ENCODE measurements at regions not wholly inside any gene's neighbourhood (a gene's known extent, or its start where the extent isn't known, plus 50 kb on each side); places are given as distances from the start of the nearest gene placed in this dataset.

GRCh38 chr1:234681990-234682389, 72.0 kb upstream of the IRF2BP2 start:
- TF ChIP-seq RAD21 (IDR thresholded peaks at IDR 0.05; ENCODE audit: low read depth) (no peak), REST (IDR thresholded peaks at IDR 0.05; ENCODE audit: low read depth) (no peak), TAF1 (IDR thresholded peaks at IDR 0.05; ENCODE audit: low read depth) (no peak), NFIC (IDR thresholded peaks at IDR 0.05) (no peak), CREB1 (IDR thresholded peaks at IDR 0.05; ENCODE audit: low read depth) (no peak), ZBTB7A (IDR thresholded peaks at IDR 0.05; ENCODE audit: low read depth) (no peak)

- TF ChIP-seq RAD21 (IDR thresholded peaks at IDR 0.05; ENCODE audit: low read depth) (no peak), TAF1 (IDR thresholded peaks at IDR 0.05; ENCODE audit: low read depth) (no peak), FOXM1 (IDR thresholded peaks at IDR 0.05; ENCODE audit: borderline replicate concordance, low read depth) (no peak), TEAD4 (IDR thresholded peaks at IDR 0.05) (no peak), USF1 (IDR thresholded peaks at IDR 0.05) (no peak), ZBTB7A (IDR thresholded peaks at IDR 0.05; ENCODE audit: low read depth) (no peak), NFIC (IDR thresholded peaks at IDR 0.05) (no peak), YY1 (IDR thresholded peaks at IDR 0.05; ENCODE audit: low read depth) (no peak), CREB1 (IDR thresholded peaks at IDR 0.05; ENCODE audit: low read depth) (no peak), CEBPB (IDR thresholded peaks at IDR 0.05) (no peak), TCF12 (IDR thresholded peaks at IDR 0.05; ENCODE audit: low read depth) (no peak), REST (IDR thresholded peaks at IDR 0.05; ENCODE audit: low read depth) (no peak), MAX (IDR thresholded peaks at IDR 0.05) (no peak), EP300 (IDR thresholded peaks at IDR 0.05; ENCODE audit: borderline replicate concordance) (no peak), EGR1 (IDR thresholded peaks at IDR 0.05) (no peak)
Observed at GRCh38 chr1:234681065-234681464, 71.1 kb upstream of the IRF2BP2 start.

GRCh38 chr1:234680331-234680904, 70.4 kb upstream of the IRF2BP2 start:
- TF ChIP-seq ZBTB7A (IDR thresholded peaks at IDR 0.05; ENCODE audit: low read depth) (no peak), MAX (IDR thresholded peaks at IDR 0.05) (no peak), CEBPB (IDR thresholded peaks at IDR 0.05) (no peak), TCF12 (IDR thresholded peaks at IDR 0.05; ENCODE audit: low read depth) (no peak), USF1 (IDR thresholded peaks at IDR 0.05) (no peak), REST (IDR thresholded peaks at IDR 0.05; ENCODE audit: low read depth) (no peak), FOXM1 (IDR thresholded peaks at IDR 0.05; ENCODE audit: borderline replicate concordance, low read depth) (no peak), YY1 (IDR thresholded peaks at IDR 0.05; ENCODE audit: low read depth) (no peak), RAD21 (IDR thresholded peaks at IDR 0.05; ENCODE audit: low read depth) (no peak), EGR1 (IDR thresholded peaks at IDR 0.05) (no peak), TAF1 (IDR thresholded peaks at IDR 0.05; ENCODE audit: low read depth) (no peak), CREB1 (IDR thresholded peaks at IDR 0.05; ENCODE audit: low read depth) (no peak), NFIC (IDR thresholded peaks at IDR 0.05) (no peak), EP300 (IDR thresholded peaks at IDR 0.05; ENCODE audit: borderline replicate concordance) (no peak), TEAD4 (IDR thresholded peaks at IDR 0.05) (no peak)

- TF ChIP-seq EP300 (IDR thresholded peaks at IDR 0.05; ENCODE audit: borderline replicate concordance) (no peak), EGR1 (IDR thresholded peaks at IDR 0.05) (no peak), CEBPB (IDR thresholded peaks at IDR 0.05) (no peak), YY1 (IDR thresholded peaks at IDR 0.05; ENCODE audit: low read depth) (no peak), CREB1 (IDR thresholded peaks at IDR 0.05; ENCODE audit: low read depth) (no peak), ZBTB7A (IDR thresholded peaks at IDR 0.05; ENCODE audit: low read depth) (no peak), TEAD4 (IDR thresholded peaks at IDR 0.05) (no peak), TAF1 (IDR thresholded peaks at IDR 0.05; ENCODE audit: low read depth) (no peak), FOXM1 (IDR thresholded peaks at IDR 0.05; ENCODE audit: borderline replicate concordance, low read depth) (no peak), USF1 (IDR thresholded peaks at IDR 0.05) (no peak), MAX (IDR thresholded peaks at IDR 0.05) (no peak), NFIC (IDR thresholded peaks at IDR 0.05) (no peak), TCF12 (IDR thresholded peaks at IDR 0.05; ENCODE audit: low read depth) (no peak), REST (IDR thresholded peaks at IDR 0.05; ENCODE audit: low read depth) (no peak), RAD21 (IDR thresholded peaks at IDR 0.05; ENCODE audit: low read depth) (no peak)
Observed at GRCh38 chr1:234676103-234676594, 66.2 kb upstream of the IRF2BP2 start.
